SH-SY5Y (cell line): ENCODE measurements at regions not wholly inside any gene's neighbourhood (a gene's known extent, or its start where the extent isn't known, plus 50 kb on each side); places are given as distances from the start of the nearest gene placed in this dataset.

ENCODE experiments used
- GATA2 ChIP-seq: IDR thresholded peaks from 2 replicates; pipeline ENCODE4 v1.6.1; 2011; ENCODE audit warnings: mild to moderate bottlenecking, low read depth, low read length
- GATA3 ChIP-seq: IDR thresholded peaks from 2 replicates; pipeline ENCODE4 v1.6.1; 2011; ENCODE audit warnings: low read depth, mild to moderate bottlenecking, low read length, moderate library complexity

DNA sequence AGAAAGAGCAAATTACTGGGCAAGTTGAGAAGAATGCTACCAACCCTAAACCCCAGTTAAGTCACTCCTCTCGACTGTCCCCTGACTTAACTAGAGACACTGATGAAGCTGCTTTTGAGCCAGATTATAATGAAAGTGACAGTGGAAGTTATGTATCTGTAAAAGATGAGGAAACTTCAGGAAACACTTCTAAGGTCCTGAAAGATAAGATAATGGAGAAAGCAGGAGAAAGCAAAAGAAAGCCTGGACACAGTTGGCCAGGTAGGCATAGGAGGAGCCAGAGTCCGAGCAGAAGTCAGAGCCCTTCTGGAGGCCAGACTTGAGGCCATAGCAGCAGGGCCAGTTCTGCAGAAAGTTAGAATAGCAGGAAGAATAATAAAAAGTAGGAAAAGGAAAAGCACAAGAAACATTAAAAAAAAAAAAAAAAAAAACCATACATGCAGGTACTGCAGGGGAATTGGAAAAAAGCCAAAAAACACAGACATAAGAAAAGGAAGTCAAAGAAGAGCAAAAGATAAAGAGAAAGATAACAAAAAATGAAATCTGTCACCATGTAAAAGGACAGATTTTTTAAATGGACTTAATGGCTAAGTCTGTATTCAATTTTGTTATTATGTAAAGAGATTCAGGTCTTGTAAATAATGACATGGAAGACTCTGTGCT, 101.0 kb upstream of the KCNMA1 start:
- no peak for TF ChIP-seq GATA3
- TF ChIP-seq GATA2 = no peak

DNA sequence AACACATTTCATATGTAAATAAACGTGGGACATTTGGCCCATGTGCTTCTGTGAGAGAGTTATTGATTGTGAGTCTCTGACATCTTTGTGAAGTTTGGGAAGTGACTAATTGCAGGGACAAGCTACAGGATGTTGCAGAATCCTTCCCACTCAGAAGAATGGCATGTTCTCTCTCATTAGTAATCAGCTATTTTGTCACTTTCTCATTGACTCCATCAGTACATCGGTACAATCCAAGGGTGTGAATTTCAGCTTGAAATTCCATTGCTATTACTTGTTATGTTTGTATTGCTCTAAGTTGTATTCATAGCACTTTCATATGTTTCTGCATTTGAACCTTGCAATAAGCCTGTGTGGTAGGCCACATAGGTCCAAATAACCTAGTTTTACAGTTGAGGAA, 100.0 kb upstream of the KCNMA1 start:
- TF ChIP-seq GATA3 = no peak
- TF ChIP-seq GATA2 = no peak

DNA sequence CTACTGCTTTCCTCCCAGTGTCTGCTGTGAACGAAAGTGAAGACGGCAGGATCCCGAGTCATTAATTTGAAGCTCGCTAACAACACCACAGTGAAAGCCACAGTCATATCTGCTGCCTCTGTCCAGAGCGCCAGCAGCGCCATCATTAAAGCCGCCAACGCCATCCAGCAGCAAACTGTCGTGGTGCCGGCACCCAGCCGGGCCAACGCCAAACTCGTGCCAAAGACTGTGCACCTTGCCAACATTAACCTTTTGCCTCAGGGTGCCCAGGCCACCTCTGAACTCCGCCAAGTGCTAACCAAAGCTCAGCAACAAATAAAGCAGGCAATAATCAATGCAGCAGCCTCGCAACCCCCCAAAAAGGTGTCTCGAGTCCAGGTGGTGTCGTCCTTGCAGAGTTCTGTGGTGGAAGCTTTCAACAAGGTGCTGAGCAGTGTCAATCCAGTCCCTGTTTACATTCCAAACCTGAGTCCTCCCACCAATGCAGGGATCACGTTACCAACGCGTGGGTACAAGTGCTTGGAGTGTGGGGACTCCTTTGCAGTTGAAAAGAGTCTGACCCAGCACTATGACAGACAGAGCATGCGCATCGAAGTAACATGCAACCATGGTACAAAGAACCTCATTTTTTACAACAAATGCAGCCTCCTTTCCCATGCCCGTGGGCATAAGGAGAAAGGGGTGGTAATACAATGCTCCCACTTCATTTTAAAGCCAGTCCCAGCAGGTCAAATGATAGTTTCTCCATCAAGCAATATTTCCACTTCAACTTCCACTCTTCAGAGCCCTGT, 94.8 kb upstream of the KCNMA1 start:
- TF ChIP-seq GATA2 (no peak), GATA3 (no peak)

GRCh38 chr10:77727481-77727880, 89.9 kb upstream of the KCNMA1 start:
- TF ChIP-seq GATA3 = no peak
- no peak for TF ChIP-seq GATA2

DNA sequence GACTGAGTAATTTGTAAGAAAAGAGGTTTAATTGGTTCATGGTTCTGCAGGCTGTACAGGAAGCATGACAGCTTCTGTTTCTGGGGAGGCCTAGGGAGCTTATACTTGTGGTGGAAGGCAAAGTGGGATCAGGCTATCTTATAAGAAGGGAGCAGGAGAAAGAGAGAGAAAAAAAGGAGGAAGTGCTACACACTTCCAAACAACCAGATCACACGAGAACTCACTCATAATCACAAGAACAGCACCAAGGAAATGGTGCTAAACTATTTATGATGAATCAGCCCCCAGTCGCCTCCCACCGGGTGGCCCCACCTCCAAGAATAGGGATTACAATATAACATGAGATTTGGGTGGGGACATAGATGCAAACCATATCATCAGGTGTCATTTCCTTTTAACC, 89.1 kb upstream of the KCNMA1 start:
- TF ChIP-seq GATA2 (no peak), GATA3 (no peak)

GRCh38 chr10:77726301-77726700, 88.7 kb upstream of the KCNMA1 start:
- TF ChIP-seq GATA3 (no peak), GATA2 (no peak)

- TF ChIP-seq GATA2 (no peak), GATA3 (no peak)
Measured at GRCh38 chr10:77724820-77725219, 87.2 kb upstream of the KCNMA1 start.

- TF ChIP-seq GATA3 (no peak), GATA2 (no peak)
Measured at GRCh38 chr10:77723376-77723775, 85.8 kb upstream of the KCNMA1 start.

- TF ChIP-seq GATA3 (no peak), GATA2 (no peak)
Measured at GRCh38 chr10:77721815-77722214, 84.2 kb upstream of the KCNMA1 start.

GRCh38 chr10:77718957-77719356, 81.3 kb upstream of the KCNMA1 start:
- TF ChIP-seq GATA3 = peak; percentile 67
- TF ChIP-seq GATA2 = peak; percentile 48; the same call in 1 of the 2 replicates

DNA sequence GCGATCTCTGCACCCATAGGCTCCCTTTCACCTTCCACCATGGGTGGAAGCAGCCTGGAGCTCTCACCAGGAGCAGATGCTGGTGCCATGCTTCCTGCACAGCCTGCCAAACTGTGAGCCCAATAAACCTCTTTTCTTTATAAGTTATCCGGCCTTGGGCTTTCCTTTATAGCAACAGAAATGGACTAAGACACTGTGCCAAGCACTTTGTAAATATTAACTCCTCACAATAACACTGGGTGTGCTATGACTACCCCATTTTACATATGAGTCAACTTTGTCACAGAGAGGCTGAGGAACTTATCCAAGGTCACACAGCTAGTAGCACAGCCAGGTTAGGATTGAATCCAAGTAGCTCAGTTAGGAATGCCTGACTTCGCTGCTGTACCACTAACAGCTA, 79.7 kb upstream of the KCNMA1 start:
- TF ChIP-seq GATA3 = no peak
- no peak for TF ChIP-seq GATA2

GRCh38 chr10:77716458-77717317, 79.1 kb upstream of the KCNMA1 start:
- TF ChIP-seq GATA3 (no peak), GATA2 (no peak)

DNA sequence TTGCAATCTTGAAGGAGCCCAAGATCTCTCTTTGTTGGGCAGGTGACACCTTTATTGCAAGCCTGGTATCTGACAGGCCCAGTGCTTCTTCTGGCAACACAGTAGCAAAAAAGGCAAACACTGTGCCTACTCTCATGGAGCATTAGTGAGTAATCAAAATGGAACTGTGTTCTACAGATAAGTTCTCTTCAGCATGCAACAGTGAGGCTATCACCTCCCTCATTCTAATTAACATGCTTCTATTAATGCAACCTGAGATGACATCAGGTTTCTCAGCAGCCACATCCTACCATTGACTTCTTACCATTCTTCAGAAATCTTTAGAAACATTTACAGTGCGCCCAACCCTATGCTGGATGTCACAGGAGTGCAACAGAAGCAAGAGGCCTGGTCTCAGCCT, 77.9 kb upstream of the KCNMA1 start:
- TF ChIP-seq GATA2 = no peak

- TF ChIP-seq GATA3 (no peak), GATA2 (no peak)
Measured at GRCh38 chr10:77715088-77715487, 77.5 kb upstream of the KCNMA1 start.
